ENCODE measurements at regions not wholly inside any gene's neighbourhood (a gene's known extent, or its start where the extent isn't known, plus 50 kb on each side); places are given as distances from the start of the nearest gene placed in this dataset.

DNA sequence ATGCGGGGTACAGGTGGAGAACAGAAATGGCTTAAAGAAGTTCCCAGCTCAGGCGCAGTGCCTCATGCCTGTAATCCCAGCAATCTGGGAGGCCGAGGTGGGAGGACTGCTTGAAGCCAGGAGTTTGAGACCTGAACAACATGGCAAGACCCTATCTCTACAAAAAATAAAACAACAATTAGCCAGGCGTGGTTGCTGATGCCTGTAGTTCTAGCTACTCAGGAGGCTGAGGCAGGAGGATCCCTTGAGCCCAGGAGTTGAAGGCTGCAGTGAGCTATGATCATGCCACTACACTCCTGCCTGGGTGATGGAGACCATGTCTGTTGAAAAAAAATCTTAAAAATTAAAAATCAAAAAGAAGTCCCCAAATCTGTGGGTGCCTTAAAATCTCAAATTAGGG lies 228.3 kb upstream of the WSB1 start:
- Histone ChIP-seq H3K9me3 (ENCODE audit: control insufficient read depth in 2 of 2, low read length in 2 of 2) (peaks cover 0 to 3% of the 10 kb centered on the region in 2 donors), H3K4me3 (ENCODE audit: low read length in 2 of 2) (no peak overlapping the region), H3K9ac (ENCODE audit: low read length in 2 of 2) (no peak overlapping the region)

DNA sequence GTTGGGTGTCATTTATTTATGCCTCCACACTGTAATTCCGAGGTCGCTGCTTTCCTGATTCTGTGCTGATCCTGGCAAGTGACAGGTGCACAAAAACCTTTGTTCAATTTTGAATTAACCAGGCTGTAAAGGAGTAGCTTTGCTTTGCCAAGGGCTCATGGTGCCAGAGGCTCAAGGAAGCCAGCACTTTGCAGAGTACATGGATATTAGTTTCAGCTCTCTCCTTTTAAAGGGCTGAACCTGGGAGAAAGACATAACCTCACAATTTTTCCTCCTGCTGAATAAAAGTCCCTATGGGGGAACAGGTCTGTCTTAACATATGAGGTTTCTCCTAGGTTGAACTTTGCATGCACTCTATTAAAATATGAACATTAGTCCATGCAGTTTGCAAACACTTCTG lies 227.6 kb upstream of the WSB1 start:
- Histone ChIP-seq H3K27me3 (ENCODE audit: control insufficient read depth in 1 of 2, insufficient read depth in 2 of 2, low read length in 2 of 2) (peaks cover 0 to 2% of the 10 kb centered on the region in 2 donors), H3K27ac (ENCODE audit: low read length) (no peak overlapping the region), H3K36me3 (ENCODE audit: control insufficient read depth in 2 of 2, insufficient read depth in 2 of 2, low read length in 2 of 2) (no peaks in the 10 kb centered on the region), H3K4me1 (ENCODE audit: control insufficient read depth, insufficient read depth, low read length) (no peaks in the 10 kb centered on the region), H3K4me3 (ENCODE audit: low read length in 2 of 2) (no peak overlapping the region), H3K9me3 (ENCODE audit: control insufficient read depth in 2 of 2, low read length in 2 of 2) (peaks cover 0 to 3% of the 10 kb centered on the region in 2 donors), H3K9ac (ENCODE audit: low read length in 2 of 2) (no peak overlapping the region)

More for the DNA sequence above, 228.3 kb upstream of the WSB1 start:
- Histone ChIP-seq H3K4me1 (ENCODE audit: control insufficient read depth, insufficient read depth, low read length) (no peaks in the 10 kb centered on the region), H3K27ac (ENCODE audit: low read length) (no peak overlapping the region), H3K36me3 (ENCODE audit: control insufficient read depth in 2 of 2, insufficient read depth in 2 of 2, low read length in 2 of 2) (no peaks in the 10 kb centered on the region), H3K27me3 (ENCODE audit: control insufficient read depth in 1 of 2, insufficient read depth in 2 of 2, low read length in 2 of 2) (peaks cover 0 to 2% of the 10 kb centered on the region in 2 donors)

GRCh38 chr17:27069842-27070508 lies 223.9 kb upstream of the WSB1 start:
- Histone ChIP-seq H3K9me3 (ENCODE audit: control insufficient read depth in 2 of 2, low read length in 2 of 2) (peaks cover 0 to 3% of the 10 kb centered on the region in 2 donors), H3K27me3 (ENCODE audit: control insufficient read depth in 1 of 2, insufficient read depth in 2 of 2, low read length in 2 of 2) (no peaks in the 10 kb centered on the region), H3K27ac (ENCODE audit: low read length) (no peak overlapping the region), H3K4me1 (ENCODE audit: control insufficient read depth, insufficient read depth, low read length) (no peaks in the 10 kb centered on the region), H3K4me3 (ENCODE audit: low read length in 2 of 2) (no peak overlapping the region), H3K36me3 (ENCODE audit: control insufficient read depth in 2 of 2, insufficient read depth in 2 of 2, low read length in 2 of 2) (no peaks in the 10 kb centered on the region), H3K9ac (ENCODE audit: low read length in 2 of 2) (no peak overlapping the region)

DNA sequence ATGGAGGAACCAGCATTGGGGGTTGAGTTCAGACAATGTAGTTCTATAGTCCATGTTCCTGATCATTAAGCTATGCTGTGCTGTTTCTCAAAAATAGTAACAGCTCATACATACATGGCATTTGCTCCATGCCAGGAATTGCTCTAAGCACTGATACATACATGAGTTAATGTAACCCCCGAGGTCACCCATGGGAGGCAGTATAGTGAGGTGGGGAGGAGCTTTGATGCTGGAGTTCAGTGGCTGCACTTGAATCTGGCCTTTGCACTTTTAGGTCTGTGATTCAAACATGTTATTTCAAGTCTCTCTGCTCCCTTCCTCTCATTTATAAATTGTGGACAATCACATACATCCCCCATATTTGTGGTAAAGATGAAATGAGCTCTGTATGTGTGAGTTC lies 223.1 kb upstream of the WSB1 start:
- Histone ChIP-seq H3K27ac (ENCODE audit: low read length) (no peak overlapping the region), H3K27me3 (ENCODE audit: control insufficient read depth in 1 of 2, insufficient read depth in 2 of 2, low read length in 2 of 2) (no peaks in the 10 kb centered on the region), H3K4me1 (ENCODE audit: control insufficient read depth, insufficient read depth, low read length) (no peaks in the 10 kb centered on the region), H3K36me3 (ENCODE audit: control insufficient read depth in 2 of 2, insufficient read depth in 2 of 2, low read length in 2 of 2) (no peaks in the 10 kb centered on the region), H3K9ac (ENCODE audit: low read length in 2 of 2) (no peak overlapping the region), H3K4me3 (ENCODE audit: low read length in 2 of 2) (no peak overlapping the region), H3K9me3 (ENCODE audit: control insufficient read depth in 2 of 2, low read length in 2 of 2) (peaks cover 3 to 5% of the 10 kb centered on the region in 2 donors)

DNA sequence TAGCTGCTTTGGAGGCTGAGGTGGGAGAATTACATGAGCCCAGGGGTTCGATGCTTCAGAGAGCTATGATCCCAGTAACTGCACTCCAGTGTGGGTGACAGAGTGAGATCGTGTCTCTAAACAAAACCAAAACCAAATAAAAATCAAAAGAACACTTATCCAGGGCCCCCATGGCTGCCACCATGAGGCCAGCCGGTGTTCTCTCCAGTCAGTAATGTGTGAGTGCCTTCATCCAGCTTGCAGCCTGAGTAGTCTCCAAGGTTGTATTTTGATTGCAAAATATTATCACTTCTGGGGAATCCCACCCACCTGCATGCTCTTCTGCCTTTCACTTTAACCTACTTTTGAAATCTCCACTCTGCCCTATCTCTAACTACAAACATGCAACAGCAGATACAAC lies 221.0 kb upstream of the WSB1 start:
- no peak overlapping the region for H3K27ac ChIP-seq (ENCODE audit: low read length)
- no peak overlapping the region for H3K4me3 ChIP-seq (ENCODE audit: low read length in 2 of 2)
- no peaks in the 10 kb centered on the region for H3K27me3 ChIP-seq (ENCODE audit: control insufficient read depth in 1 of 2, insufficient read depth in 2 of 2, low read length in 2 of 2)
- no peaks in the 10 kb centered on the region for H3K4me1 ChIP-seq (ENCODE audit: control insufficient read depth, insufficient read depth, low read length)
- H3K9me3 ChIP-seq (ENCODE audit: control insufficient read depth in 2 of 2, low read length in 2 of 2), result peaks cover 3 to 5% of the 10 kb centered on the region in 2 donors
- no peaks in the 10 kb centered on the region for H3K36me3 ChIP-seq (ENCODE audit: control insufficient read depth in 2 of 2, insufficient read depth in 2 of 2, low read length in 2 of 2)
- H3K9ac ChIP-seq (ENCODE audit: low read length in 2 of 2), result no peak overlapping the region

DNA sequence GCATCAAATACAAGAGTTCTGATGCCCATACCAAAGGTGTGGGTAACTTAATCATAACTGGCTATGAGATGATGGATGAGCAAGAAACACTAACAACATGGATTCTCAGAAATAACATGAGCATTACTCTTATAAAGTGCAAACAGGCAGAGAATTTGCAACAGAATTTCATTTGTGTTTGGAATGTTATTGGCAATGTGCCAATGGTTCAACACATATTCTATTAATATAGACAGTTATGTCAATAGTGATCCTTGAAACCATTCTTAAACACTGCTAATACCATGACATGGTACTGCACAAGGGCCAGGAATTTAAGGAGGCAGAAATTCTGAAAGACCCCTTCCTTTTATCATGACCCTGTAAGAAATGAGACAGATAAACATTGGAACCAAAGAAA lies 217.1 kb upstream of the WSB1 start:
- Histone ChIP-seq H3K36me3 (ENCODE audit: control insufficient read depth in 2 of 2, insufficient read depth in 2 of 2, low read length in 2 of 2) (no peaks in the 10 kb centered on the region), H3K4me3 (ENCODE audit: low read length in 2 of 2) (no peak overlapping the region), H3K27me3 (ENCODE audit: control insufficient read depth in 1 of 2, insufficient read depth in 2 of 2, low read length in 2 of 2) (no peaks in the 10 kb centered on the region), H3K9me3 (ENCODE audit: control insufficient read depth in 2 of 2, low read length in 2 of 2) (peaks cover 0 to 5% of the 10 kb centered on the region in 2 donors), H3K27ac (ENCODE audit: low read length) (no peak overlapping the region), H3K9ac (ENCODE audit: low read length in 2 of 2) (no peak overlapping the region), H3K4me1 (ENCODE audit: control insufficient read depth, insufficient read depth, low read length) (no peaks in the 10 kb centered on the region)

DNA sequence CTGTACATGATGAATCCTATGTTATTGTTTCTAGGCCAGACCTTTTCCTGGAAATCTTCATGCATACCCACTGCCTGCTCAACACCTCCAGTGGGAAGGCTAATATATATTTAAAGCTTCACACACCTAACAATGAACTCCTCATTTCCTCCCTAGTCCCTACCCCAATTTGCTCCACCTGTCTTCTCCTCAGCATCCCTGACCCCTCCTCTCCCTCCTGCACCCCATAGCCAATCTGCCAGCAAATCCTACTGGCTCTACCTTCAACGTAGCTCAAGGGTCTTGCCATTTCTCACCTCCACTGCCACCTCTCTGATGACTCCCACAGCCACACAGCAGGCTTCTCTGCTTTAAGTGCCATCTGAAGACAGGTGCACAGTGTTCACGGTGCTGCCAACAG lies 215.6 kb upstream of the WSB1 start:
- no peaks in the 10 kb centered on the region for H3K4me1 ChIP-seq (ENCODE audit: control insufficient read depth, insufficient read depth, low read length)
- no peaks in the 10 kb centered on the region for H3K36me3 ChIP-seq (ENCODE audit: control insufficient read depth in 2 of 2, insufficient read depth in 2 of 2, low read length in 2 of 2)
- no peak overlapping the region for H3K27ac ChIP-seq (ENCODE audit: low read length)
- H3K4me3 ChIP-seq (ENCODE audit: low read length in 2 of 2), result no peak overlapping the region
- peaks cover 0 to 2% of the 10 kb centered on the region in 2 donors for H3K27me3 ChIP-seq (ENCODE audit: control insufficient read depth in 1 of 2, insufficient read depth in 2 of 2, low read length in 2 of 2)
- no peak overlapping the region for H3K9ac ChIP-seq (ENCODE audit: low read length in 2 of 2)
- H3K9me3 ChIP-seq (ENCODE audit: control insufficient read depth in 2 of 2, low read length in 2 of 2), result peaks cover 0 to 5% of the 10 kb centered on the region in 2 donors

DNA sequence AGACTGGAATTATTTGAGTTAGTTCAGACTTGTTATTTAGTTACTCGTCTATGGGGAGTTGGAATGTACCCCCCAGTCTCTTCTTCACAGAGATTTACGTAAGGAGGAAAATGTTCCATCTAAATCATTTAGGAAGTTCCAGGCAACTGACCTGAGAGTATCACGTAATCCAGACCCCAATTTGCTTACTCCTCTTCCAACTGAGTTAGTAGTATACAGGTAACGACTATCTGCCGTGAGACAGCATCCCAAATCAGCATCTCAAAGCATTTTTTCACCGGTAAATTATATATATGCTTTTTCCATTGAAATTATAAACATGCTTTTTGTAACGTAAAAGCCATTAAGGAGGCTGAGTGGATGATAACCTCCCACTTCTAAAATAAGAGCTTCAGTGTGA lies 214.3 kb upstream of the WSB1 start:
- no peaks in the 10 kb centered on the region for H3K4me1 ChIP-seq (ENCODE audit: control insufficient read depth, insufficient read depth, low read length)
- H3K9ac ChIP-seq (ENCODE audit: low read length in 2 of 2), result no peak overlapping the region
- H3K9me3 ChIP-seq (ENCODE audit: control insufficient read depth in 2 of 2, low read length in 2 of 2), result peaks cover 0 to 5% of the 10 kb centered on the region in 2 donors
- no peak overlapping the region for H3K4me3 ChIP-seq (ENCODE audit: low read length in 2 of 2)
- peaks cover 0 to 3% of the 10 kb centered on the region in 2 donors for H3K27me3 ChIP-seq (ENCODE audit: control insufficient read depth in 1 of 2, insufficient read depth in 2 of 2, low read length in 2 of 2)
- H3K27ac ChIP-seq (ENCODE audit: low read length), result no peak overlapping the region
- H3K36me3 ChIP-seq (ENCODE audit: control insufficient read depth in 2 of 2, insufficient read depth in 2 of 2, low read length in 2 of 2), result no peaks in the 10 kb centered on the region

- Histone ChIP-seq H3K9ac (ENCODE audit: low read length in 2 of 2) (no peak overlapping the region), H3K36me3 (ENCODE audit: control insufficient read depth in 2 of 2, insufficient read depth in 2 of 2, low read length in 2 of 2) (no peaks in the 10 kb centered on the region), H3K4me3 (ENCODE audit: low read length in 2 of 2) (no peak overlapping the region), H3K9me3 (ENCODE audit: control insufficient read depth in 2 of 2, low read length in 2 of 2) (no peaks in the 10 kb centered on the region), H3K27ac (ENCODE audit: low read length) (no peak overlapping the region), H3K4me1 (ENCODE audit: control insufficient read depth, insufficient read depth, low read length) (no peaks in the 10 kb centered on the region), H3K27me3 (ENCODE audit: control insufficient read depth in 1 of 2, insufficient read depth in 2 of 2, low read length in 2 of 2) (peaks cover 0 to 3% of the 10 kb centered on the region in 2 donors)
Measured at GRCh38 chr17:27081002-27081638, 212.8 kb upstream of the WSB1 start.

DNA sequence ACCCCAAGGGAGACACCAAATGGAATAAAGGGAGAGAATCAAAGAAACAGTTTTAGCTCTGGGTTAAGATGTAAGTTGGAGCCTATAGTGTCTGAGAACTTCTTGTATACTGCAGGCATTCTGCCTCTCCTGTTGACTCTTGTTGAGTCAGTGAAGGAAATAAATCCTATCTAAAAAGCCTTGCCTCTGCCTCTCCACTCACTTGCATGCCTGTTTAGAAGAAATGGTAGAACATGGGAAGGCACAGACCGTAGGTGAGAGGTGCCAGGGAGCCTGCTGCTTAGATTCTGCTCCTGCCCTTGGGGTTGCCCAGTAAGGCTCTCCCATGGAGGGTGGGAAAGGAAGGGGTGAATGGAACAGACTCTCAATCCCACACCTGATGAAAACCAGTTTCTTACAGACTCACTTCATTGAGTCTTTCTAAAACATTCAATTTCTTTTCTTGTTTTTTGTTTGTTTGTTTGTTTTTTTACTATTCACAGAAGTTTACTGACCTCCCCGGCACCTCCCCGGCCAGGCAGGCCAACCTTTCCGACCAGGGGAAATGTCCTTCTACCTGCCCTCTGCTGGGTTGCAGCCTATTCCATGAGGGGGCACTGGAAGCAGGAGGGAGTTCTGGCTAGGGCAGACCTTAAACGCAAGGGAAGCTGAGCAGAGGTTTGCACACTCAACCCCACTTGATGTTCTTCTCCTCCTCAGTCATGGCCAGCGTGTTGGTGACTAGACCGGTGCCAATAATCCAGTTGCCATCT lies 211.7 kb upstream of the WSB1 start:
- H3K9me3 ChIP-seq (ENCODE audit: control insufficient read depth in 2 of 2, low read length in 2 of 2), result no peaks in the 10 kb centered on the region
- no peaks in the 10 kb centered on the region for H3K36me3 ChIP-seq (ENCODE audit: control insufficient read depth in 2 of 2, insufficient read depth in 2 of 2, low read length in 2 of 2)
- H3K4me1 ChIP-seq (ENCODE audit: control insufficient read depth, insufficient read depth, low read length), result no peaks in the 10 kb centered on the region
- H3K9ac ChIP-seq (ENCODE audit: low read length in 2 of 2), result no peak overlapping the region
- H3K27ac ChIP-seq (ENCODE audit: low read length), result no peak overlapping the region
- H3K4me3 ChIP-seq (ENCODE audit: low read length in 2 of 2), result no peak overlapping the region
- H3K27me3 ChIP-seq (ENCODE audit: control insufficient read depth in 1 of 2, insufficient read depth in 2 of 2, low read length in 2 of 2), result peaks cover 0 to 3% of the 10 kb centered on the region in 2 donors

- Histone ChIP-seq H3K9ac (ENCODE audit: low read length in 2 of 2) (no peak overlapping the region), H3K4me1 (ENCODE audit: control insufficient read depth, insufficient read depth, low read length) (no peaks in the 10 kb centered on the region), H3K4me3 (ENCODE audit: low read length in 2 of 2) (no peak overlapping the region), H3K27me3 (ENCODE audit: control insufficient read depth in 1 of 2, insufficient read depth in 2 of 2, low read length in 2 of 2) (peaks cover 0 to 3% of the 10 kb centered on the region in 2 donors), H3K36me3 (ENCODE audit: control insufficient read depth in 2 of 2, insufficient read depth in 2 of 2, low read length in 2 of 2) (no peaks in the 10 kb centered on the region), H3K27ac (ENCODE audit: low read length) (no peak overlapping the region), H3K9me3 (ENCODE audit: control insufficient read depth in 2 of 2, low read length in 2 of 2) (no peaks in the 10 kb centered on the region)
Measured at GRCh38 chr17:27082775-27083154, 211.1 kb upstream of the WSB1 start.

All from stomach smooth muscle (tissue), 2 donors.